Lung (tissue), 11 donors: ENCODE measurements at regions not wholly inside any gene's neighbourhood (a gene's known extent, or its start where the extent isn't known, plus 50 kb on each side); places are given as distances from the start of the nearest gene placed in this dataset.

ENCODE experiments used
- ATAC-seq: fragments of 200-7000 bp; cut with Tn5 transposase; one replicate; pipeline ENCODE4 v1.9.1; 2020; ENCODE audit warnings: moderate number of reproducible peaks; ENCODE audit not compliant: insufficient read depth, low FRiP score
- DNase-seq, 3 donors: peaks; one replicate each; pipeline ENCODE4 v3.0.0-alpha.2; 2013 to 2017
- H3K27ac ChIP-seq, 2 donors: one replicate each; pipeline ENCODE4 v1.5.1; 2013; ENCODE audit warnings: mild to moderate bottlenecking in 2 of 2, moderate library complexity in 2 of 2, control low read depth in 1 of 2, inconsistent platforms in 1 of 2, low read depth in 1 of 2, low read length in 1 of 2
- H3K27me3 ChIP-seq, 3 donors: one replicate each; pipeline ENCODE4 v1.5.1; 2013; ENCODE audit warnings: low read length in 2 of 3; ENCODE audit not compliant: control insufficient read depth in 3 of 3, insufficient read depth in 3 of 3
- H3K36me3 ChIP-seq, 4 donors: one replicate each; pipeline ENCODE4 v1.5.1; 2013; ENCODE audit warnings: low read length in 4 of 4, mild to moderate bottlenecking in 1 of 4, moderate library complexity in 1 of 4; ENCODE audit not compliant: control insufficient read depth in 4 of 4, insufficient read depth in 4 of 4
- H3K4me1 ChIP-seq, 5 donors: one replicate each; pipeline ENCODE4 v1.5.1; 2013; ENCODE audit warnings: low read length in 5 of 5, mild to moderate bottlenecking in 2 of 5, moderate library complexity in 1 of 5; ENCODE audit not compliant: control insufficient read depth in 5 of 5, insufficient read depth in 5 of 5
- H3K4me3 ChIP-seq: one replicate; pipeline ENCODE4 v1.5.1; 2013; ENCODE audit warnings: mild to moderate bottlenecking, control low read depth, moderate library complexity
- H3K9ac ChIP-seq, 2 donors: one replicate each; pipeline ENCODE4 v1.5.1; 2013; ENCODE audit warnings: low read length in 2 of 2, control low read depth in 1 of 2; ENCODE audit not compliant: insufficient read depth in 1 of 2
- H3K9me3 ChIP-seq, 4 donors: one replicate each; pipeline ENCODE4 v1.5.1; 2013; ENCODE audit warnings: low read length in 3 of 4, mild to moderate bottlenecking in 1 of 4, moderate library complexity in 1 of 4; ENCODE audit not compliant: control insufficient read depth in 4 of 4, insufficient read depth in 3 of 4
- CTCF ChIP-seq: IDR thresholded peaks from 2 replicates; pipeline ENCODE4 v1.5.1; 2012; ENCODE audit warnings: mild to moderate bottlenecking; ENCODE audit errors: control extremely low read depth, extremely low read depth
- WGBS, 2 donors: extraction: QIAGEN DNeasy Blood & Tissue Kit; methylation state at CpG; one replicate each; pipeline ENCODE4 v1.1.7; 2013; 5-methylcytosine and 5-hydroxymethylcytosine counted together
- donor health status: control.
- donor health status: control.
- donor health status: Bipolar disorder and iron deficiency.
- donor health status: healthy.
- donor health status: DM: yes; HTN: yes; CAD: no.

- Histone ChIP-seq H3K27me3 (no peaks in the 10 kb centered on the region), H3K9ac (no peak overlapping the region), H3K9me3 (no peaks in the 10 kb centered on the region), H3K27ac (no peak overlapping the region), H3K36me3 (no peaks in the 10 kb centered on the region), H3K4me3 (no peak overlapping the region), H3K4me1 (peaks cover 0 to 24% (median 7%) of the 10 kb centered on the region in 5 donors)
- no peak for ATAC-seq
- no peak for TF ChIP-seq CTCF
- no peak for DNase-seq
- WGBS, 2 donors, result 50 to 61% methylated on average over 5 of the region's 5 CpGs
Observed at GRCh38 chr14:58718226-58719205, 80.8 kb downstream of the DACT1 start.

- no peaks in the 10 kb centered on the region for H3K27me3 ChIP-seq
- 96 to 99% methylated on average over 3 of the region's 3 CpGs for WGBS, 2 donors
- H3K9me3 ChIP-seq, result no peaks in the 10 kb centered on the region
- DNase-seq (no peak), ATAC-seq (no peak)
- no peak overlapping the region for H3K27ac ChIP-seq
- no peak overlapping the region for H3K9ac ChIP-seq
- peaks cover 0 to 18% (median 4%) of the 10 kb centered on the region in 5 donors for H3K4me1 ChIP-seq
- no peaks in the 10 kb centered on the region for H3K36me3 ChIP-seq
- TF ChIP-seq CTCF, result no peak
- no peak overlapping the region for H3K4me3 ChIP-seq
Observed at GRCh38 chr14:58721723-58722122, 84.0 kb downstream of the DACT1 start.

GRCh38 chr14:58722441-58722840, 84.7 kb downstream of the DACT1 start:
- Histone ChIP-seq H3K36me3 (no peaks in the 10 kb centered on the region), H3K9ac (no peak overlapping the region), H3K4me3 (no peak overlapping the region), H3K4me1 (peaks cover 0 to 11% (median 2%) of the 10 kb centered on the region in 5 donors), H3K9me3 (no peaks in the 10 kb centered on the region), H3K27ac (no peak overlapping the region), H3K27me3 (no peaks in the 10 kb centered on the region)
- DNase-seq, result no peak
- no peak for TF ChIP-seq CTCF
- no peak for ATAC-seq
- 62 to 63% methylated on average over 4 of the region's 4 CpGs for WGBS, 2 donors
